ENCODE measurements at regions not wholly inside any gene's neighbourhood (a gene's known extent, or its start where the extent isn't known, plus 50 kb on each side); places are given as distances from the start of the nearest gene placed in this dataset.

- no peaks in the 10 kb centered on the region for H3K4me1 Mint-ChIP-seq (ENCODE audit: low read depth)
- TF ChIP-seq CTCF (IDR thresholded peaks at IDR 0.05) = no peak
- H3K4me3 Mint-ChIP-seq (ENCODE audit: unreplicated experiment) = no peak overlapping the region
Observed at GRCh38 chr11:109984634-109985289, 108.4 kb upstream of the ZC3H12C start.

GRCh38 chr11:109986488-109986887, 106.7 kb upstream of the ZC3H12C start:
- Mint-ChIP-seq H3K27me3 (ENCODE audit: low read depth) (no peaks in the 10 kb centered on the region), H3K27ac (ENCODE audit: unreplicated experiment) (no peak overlapping the region), H3K4me1 (ENCODE audit: low read depth) (no peaks in the 10 kb centered on the region), H3K9me3 (ENCODE audit: low read depth) (no peaks in the 10 kb centered on the region), H3K4me3 (ENCODE audit: unreplicated experiment) (no peak overlapping the region), H3K36me3 (ENCODE audit: low read depth) (no peaks in the 10 kb centered on the region)
- TF ChIP-seq CTCF (IDR thresholded peaks at IDR 0.05) = no peak
- DNase-seq (ENCODE audit: low spot score) = no peak

More at GRCh38 chr11:109984634-109985289, 108.4 kb upstream of the ZC3H12C start:
- Mint-ChIP-seq H3K27ac (ENCODE audit: unreplicated experiment) (no peak overlapping the region), H3K9me3 (ENCODE audit: low read depth) (no peaks in the 10 kb centered on the region), H3K36me3 (ENCODE audit: low read depth) (no peaks in the 10 kb centered on the region), H3K27me3 (ENCODE audit: low read depth) (no peaks in the 10 kb centered on the region)
- DNase-seq (ENCODE audit: low spot score) = no peak

GRCh38 chr11:109991835-109992234, 101.4 kb upstream of the ZC3H12C start:
- H3K36me3 Mint-ChIP-seq (ENCODE audit: low read depth) = no peaks in the 10 kb centered on the region
- no peaks in the 10 kb centered on the region for H3K4me1 Mint-ChIP-seq (ENCODE audit: low read depth)
- TF ChIP-seq CTCF (IDR thresholded peaks at IDR 0.05) = no peak
- H3K27ac Mint-ChIP-seq (ENCODE audit: unreplicated experiment) = no peak overlapping the region
- no peaks in the 10 kb centered on the region for H3K27me3 Mint-ChIP-seq (ENCODE audit: low read depth)
- H3K4me3 Mint-ChIP-seq (ENCODE audit: unreplicated experiment) = no peak overlapping the region
- no peaks in the 10 kb centered on the region for H3K9me3 Mint-ChIP-seq (ENCODE audit: low read depth)
- no peak for DNase-seq (ENCODE audit: low spot score)

GRCh38 chr11:109993786-109994185, 99.4 kb upstream of the ZC3H12C start:
- no peaks in the 10 kb centered on the region for H3K9me3 Mint-ChIP-seq (ENCODE audit: low read depth)
- no peak overlapping the region for H3K27ac Mint-ChIP-seq (ENCODE audit: unreplicated experiment)
- H3K4me1 Mint-ChIP-seq (ENCODE audit: low read depth) = peaks cover 4% of the 10 kb centered on the region
- H3K36me3 Mint-ChIP-seq (ENCODE audit: low read depth) = no peaks in the 10 kb centered on the region
- no peaks in the 10 kb centered on the region for H3K27me3 Mint-ChIP-seq (ENCODE audit: low read depth)
- no peak for DNase-seq (ENCODE audit: low spot score)
- TF ChIP-seq CTCF (IDR thresholded peaks at IDR 0.05) = no peak
- no peak overlapping the region for H3K4me3 Mint-ChIP-seq (ENCODE audit: unreplicated experiment)

- no peak for TF ChIP-seq CTCF (IDR thresholded peaks at IDR 0.05)
- H3K9me3 Mint-ChIP-seq (ENCODE audit: low read depth) = no peaks in the 10 kb centered on the region
- peaks cover 10% of the 10 kb centered on the region for H3K4me1 Mint-ChIP-seq (ENCODE audit: low read depth)
- no peak for DNase-seq (ENCODE audit: low spot score)
- no peak overlapping the region for H3K4me3 Mint-ChIP-seq (ENCODE audit: unreplicated experiment)
- H3K27me3 Mint-ChIP-seq (ENCODE audit: low read depth) = no peaks in the 10 kb centered on the region
- no peak overlapping the region for H3K27ac Mint-ChIP-seq (ENCODE audit: unreplicated experiment)
- no peaks in the 10 kb centered on the region for H3K36me3 Mint-ChIP-seq (ENCODE audit: low read depth)
Observed at GRCh38 chr11:109994907-109995306, 98.3 kb upstream of the ZC3H12C start.

Data from chondrocyte (in vitro differentiated cells).